CD14-positive monocyte (primary cell): ENCODE measurements at regions not wholly inside any gene's neighbourhood (a gene's known extent, or its start where the extent isn't known, plus 50 kb on each side); places are given as distances from the start of the nearest gene placed in this dataset.

Experiments used
- DNase-seq, 3 donors: peaks; one replicate each; pipeline ENCODE4 v3.0.0-alpha.2; 2011 to 2022
- H2AFZ ChIP-seq: 2 replicates; pipeline ENCODE4 v1.6.0; 2012; ENCODE audit warnings: mild to moderate bottlenecking, low read depth, low read length, inconsistent platforms; ENCODE audit not compliant: insufficient read depth, poor library complexity, severe bottlenecking
- H3K27ac ChIP-seq, 2 donors: 1 replicate in 1 of 2; 2 replicates in 1 of 2; pipeline ENCODE4 v1.5.1; 2012 to 2013; ENCODE audit warnings: low read length in 2 of 2, control low read depth in 1 of 2, inconsistent platforms in 1 of 2, low read depth in 1 of 2, mild to moderate bottlenecking in 1 of 2
- H3K27me3 ChIP-seq, 2 donors: one replicate each; pipeline versions ENCODE4 v1.6.0 to v1.6.1; 2011 to 2013; ENCODE audit warnings: low read length in 2 of 2; ENCODE audit not compliant: control insufficient read depth in 2 of 2, insufficient read depth in 2 of 2
- H3K36me3 ChIP-seq, 2 donors: replicated peaks in 1 of 2; 1 replicate in 1 of 2; 2 replicates in 1 of 2; pipeline versions ENCODE4 v1.5.1 to v1.6.1; 2012 to 2013; ENCODE audit warnings: low read length in 2 of 2, control low read depth in 1 of 2, inconsistent platforms in 1 of 2, mild to moderate bottlenecking in 1 of 2; ENCODE audit not compliant: insufficient read depth in 2 of 2, control insufficient read depth in 1 of 2
- H3K4me1 ChIP-seq, 2 donors: 1 replicate in 1 of 2; 2 replicates in 1 of 2; pipeline versions ENCODE4 v1.5.1 to v1.6.1; 2012 to 2013; ENCODE audit warnings: low read length in 2 of 2, control low read depth in 1 of 2, inconsistent platforms in 1 of 2, mild to moderate bottlenecking in 1 of 2, moderate library complexity in 1 of 2; ENCODE audit not compliant: insufficient read depth in 2 of 2, control insufficient read depth in 1 of 2
- H3K4me2 ChIP-seq: replicated peaks from 2 replicates; pipeline ENCODE3; 2012; ENCODE audit warnings: low read length, moderate library complexity, mild to moderate bottlenecking; ENCODE audit not compliant: poor library complexity, severe bottlenecking; ENCODE audit errors: extremely low read depth
- H3K4me3 ChIP-seq, 3 experiments: fragments of 200-600 bp in 1 of 3; sonication (generic) in 1 of 3; replicated peaks in 1 of 3; 1 replicate in 2 of 3; 2 replicates in 1 of 3; pipeline ENCODE4 v1.5.1; 2011 to 2013; ENCODE audit warnings: low read length in 3 of 3, mild to moderate bottlenecking in 3 of 3, control low read depth in 2 of 3, low read depth in 2 of 3, inconsistent platforms in 1 of 3, moderate library complexity in 1 of 3
- H3K79me2 ChIP-seq: 2 replicates; pipeline ENCODE4 v1.6.0; 2012; ENCODE audit warnings: mild to moderate bottlenecking, control low read depth, inconsistent platforms, low read length, moderate library complexity; ENCODE audit not compliant: insufficient read depth
- H3K9ac ChIP-seq: 2 replicates; pipeline ENCODE4 v1.6.0; 2017; ENCODE audit warnings: low read length, mild to moderate bottlenecking; ENCODE audit not compliant: insufficient read depth, poor library complexity, severe bottlenecking
- H3K9me3 ChIP-seq, 2 donors: replicated peaks in 1 of 2; 1 replicate in 1 of 2; 2 replicates in 1 of 2; pipeline versions ENCODE4 v1.5.1 to v1.6.1; 2012 to 2013; ENCODE audit warnings: low read length in 2 of 2, control low read depth in 1 of 2; ENCODE audit not compliant: control insufficient read depth in 1 of 2, insufficient read depth in 1 of 2
- H4K20me1 ChIP-seq: 2 replicates; pipeline ENCODE4 v1.6.0; 2012; ENCODE audit warnings: mild to moderate bottlenecking, low read length, control low read depth, moderate library complexity; ENCODE audit not compliant: insufficient read depth
- H3K27ac Mint-ChIP-seq, 7 donors: one replicate each; pipeline ENCODE4 v1.8.0; 2020; ENCODE audit warnings: mild to moderate bottlenecking in 7 of 7, mixed read lengths in 7 of 7, moderate library complexity in 6 of 7, inconsistent platforms in 2 of 7
- H3K27me3 Mint-ChIP-seq, 3 donors: one replicate each; pipeline ENCODE4 v1.8.0; 2021 to 2022; ENCODE audit warnings: low read depth in 3 of 3, mild to moderate bottlenecking in 3 of 3, mixed read lengths in 3 of 3, moderate library complexity in 3 of 3, inconsistent platforms in 1 of 3
- H3K36me3 Mint-ChIP-seq, 2 donors: one replicate each; pipeline ENCODE4 v1.8.0; 2020; ENCODE audit warnings: mixed read lengths in 2 of 2, inconsistent platforms in 1 of 2, mild to moderate bottlenecking in 1 of 2
- H3K4me1 Mint-ChIP-seq: one replicate; pipeline ENCODE4 v1.8.0; 2020; ENCODE audit warnings: mild to moderate bottlenecking, mixed read lengths
- H3K4me3 Mint-ChIP-seq, 2 donors: one replicate each; pipeline ENCODE4 v1.8.0; 2020; ENCODE audit warnings: mild to moderate bottlenecking in 2 of 2, mixed read lengths in 2 of 2, moderate library complexity in 1 of 2
- H3K9me3 Mint-ChIP-seq, 7 donors: one replicate each; pipeline ENCODE4 v1.8.0; 2020 to 2022; ENCODE audit warnings: mixed read lengths in 7 of 7, mild to moderate bottlenecking in 6 of 7, moderate library complexity in 6 of 7, inconsistent platforms in 2 of 7
- WGBS: methylation state at CpG from one replicate; pipeline ENCODE4 v1.1.5; 2013; ENCODE audit warnings: missing lambda C conversion rate; ENCODE audit not compliant: insufficient coverage; 5-methylcytosine and 5-hydroxymethylcytosine counted together
- intact Hi-C, 2 donors: fragments of 100-400 bp; cut with micrococcal nuclease; formaldehyde crosslinking; loops; one replicate each; pipeline versions ENCODE4 v1.15.0 to v1.15.1; 2023
- TF ChIP-seq, protein P1 (sequence below): fragments of 200-600 bp; IDR thresholded peaks from one replicate; pipeline ENCODE4 v1.8.0; 2022; ENCODE audit warnings: antibody characterized with exemption, mild to moderate bottlenecking

DNA sequence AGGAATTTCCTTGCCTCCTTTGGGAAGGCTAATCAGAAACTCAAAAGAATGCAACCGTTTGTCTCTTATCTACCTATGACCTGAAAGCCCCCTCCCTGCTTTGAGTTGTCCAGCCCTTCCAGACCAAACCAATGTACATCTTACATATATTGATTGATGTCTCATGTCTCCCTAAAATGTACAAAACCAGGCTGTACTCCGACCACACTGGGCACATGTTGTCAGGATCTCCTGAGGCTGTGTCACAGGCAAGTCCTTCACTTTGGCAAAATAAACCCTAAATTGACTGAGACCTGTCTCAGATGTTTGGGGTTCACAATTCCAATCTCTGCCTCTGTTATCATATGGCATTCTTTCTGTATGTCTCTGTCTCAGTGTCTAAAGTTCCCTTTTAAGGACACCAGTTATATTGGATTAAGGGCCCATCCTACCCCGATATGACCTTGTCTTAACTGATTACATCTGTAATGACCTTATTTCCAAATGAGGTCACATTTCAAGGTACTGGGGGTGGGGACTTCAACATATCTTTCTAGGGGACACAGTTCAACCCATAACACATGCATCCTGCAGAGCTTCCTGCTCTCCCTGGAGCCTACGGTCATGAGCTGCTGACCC lies 513.5 kb upstream of the JARID2 start:
- Mint-ChIP-seq H3K36me3 (peaks cover 30 to 33% of the 10 kb centered on the region in 2 donors), H3K4me3 (no peak overlapping the region), H3K27me3 (no peaks in the 10 kb centered on the region), H3K9me3 (peaks cover 0 to 9% (median 0%) of the 10 kb centered on the region in 7 donors), H3K4me1 (peaks cover 91% of the 10 kb centered on the region), H3K27ac (peak overlapping the region in 6 of 7 donors; percentile 83 to 100 (median 99))
- H3K9me3 ChIP-seq: no peaks in the 10 kb centered on the region
- peak overlapping the region in 1 of 2 donors; percentile 99 for H3K27ac ChIP-seq
- WGBS: 85% methylated on average over 2 of the region's 4 CpGs
- intact Hi-C loops: loop anchor here (2.0 to 10.0 kb wide), 4 partner anchors 65 to 515 kb away; partner anchors contain the start of gene JARID2 (in 1 of the 2)
- H3K27me3 ChIP-seq: no peaks in the 10 kb centered on the region
- no peak overlapping the region for H2AFZ ChIP-seq
- no peak overlapping the region for H3K9ac ChIP-seq
- no peaks in the 10 kb centered on the region for H3K79me2 ChIP-seq
- no peaks in the 10 kb centered on the region for H4K20me1 ChIP-seq
- H3K36me3 ChIP-seq: no peaks in the 10 kb centered on the region
- H3K4me3 ChIP-seq: no peak overlapping the region
- H3K4me2 ChIP-seq: no peak overlapping the region
- no peak for DNase-seq
- peaks cover 66 to 71% of the 10 kb centered on the region in 2 donors for H3K4me1 ChIP-seq
- TF ChIP-seq, protein P1, sequence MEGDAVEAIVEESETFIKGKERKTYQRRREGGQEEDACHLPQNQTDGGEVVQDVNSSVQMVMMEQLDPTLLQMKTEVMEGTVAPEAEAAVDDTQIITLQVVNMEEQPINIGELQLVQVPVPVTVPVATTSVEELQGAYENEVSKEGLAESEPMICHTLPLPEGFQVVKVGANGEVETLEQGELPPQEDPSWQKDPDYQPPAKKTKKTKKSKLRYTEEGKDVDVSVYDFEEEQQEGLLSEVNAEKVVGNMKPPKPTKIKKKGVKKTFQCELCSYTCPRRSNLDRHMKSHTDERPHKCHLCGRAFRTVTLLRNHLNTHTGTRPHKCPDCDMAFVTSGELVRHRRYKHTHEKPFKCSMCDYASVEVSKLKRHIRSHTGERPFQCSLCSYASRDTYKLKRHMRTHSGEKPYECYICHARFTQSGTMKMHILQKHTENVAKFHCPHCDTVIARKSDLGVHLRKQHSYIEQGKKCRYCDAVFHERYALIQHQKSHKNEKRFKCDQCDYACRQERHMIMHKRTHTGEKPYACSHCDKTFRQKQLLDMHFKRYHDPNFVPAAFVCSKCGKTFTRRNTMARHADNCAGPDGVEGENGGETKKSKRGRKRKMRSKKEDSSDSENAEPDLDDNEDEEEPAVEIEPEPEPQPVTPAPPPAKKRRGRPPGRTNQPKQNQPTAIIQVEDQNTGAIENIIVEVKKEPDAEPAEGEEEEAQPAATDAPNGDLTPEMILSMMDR: no peak

- Mint-ChIP-seq H3K27ac (peak overlapping the region in 6 of 7 donors; percentile 83 to 100 (median 99)), H3K27me3 (no peaks in the 10 kb centered on the region), H3K4me3 (no peak overlapping the region), H3K4me1 (peaks cover 89% of the 10 kb centered on the region), H3K9me3 (peaks cover 0 to 9% (median 0%) of the 10 kb centered on the region in 7 donors), H3K36me3 (peaks cover 30 to 33% of the 10 kb centered on the region in 2 donors)
- TF ChIP-seq, protein P1: no peak
- Histone ChIP-seq H4K20me1 (no peaks in the 10 kb centered on the region), H3K9me3 (no peaks in the 10 kb centered on the region), H3K79me2 (no peaks in the 10 kb centered on the region), H3K4me2 (no peak overlapping the region), H3K36me3 (no peaks in the 10 kb centered on the region), H3K4me1 (peaks cover 60 to 64% of the 10 kb centered on the region in 2 donors), H3K9ac (no peak overlapping the region), H3K4me3 (no peak overlapping the region), H3K27ac (peak overlapping the region in 1 of 2 donors; percentile 99), H3K27me3 (no peaks in the 10 kb centered on the region), H2AFZ (no peak overlapping the region)
- 92% methylated on average over 5 of the region's 17 CpGs for WGBS
- intact Hi-C loops: loop anchor here (2.0 to 10.0 kb wide), 4 partner anchors 66 to 514 kb away; partner anchors contain the start of gene JARID2 (in 1 of the 2)
- peak; percentile 89 to 96 (median 91) for DNase-seq
Observed at GRCh38 chr6:14732844-14733757, 512.8 kb upstream of the JARID2 start.
